ENCODE measurements at regions not wholly inside any gene's neighbourhood (a gene's known extent, or its start where the extent isn't known, plus 50 kb on each side); places are given as distances from the start of the nearest gene placed in this dataset.

GRCh38 chr5:15442193-15442570 lies 57.8 kb upstream of the FBXL7 start:
- TF ChIP-seq, protein P1, sequence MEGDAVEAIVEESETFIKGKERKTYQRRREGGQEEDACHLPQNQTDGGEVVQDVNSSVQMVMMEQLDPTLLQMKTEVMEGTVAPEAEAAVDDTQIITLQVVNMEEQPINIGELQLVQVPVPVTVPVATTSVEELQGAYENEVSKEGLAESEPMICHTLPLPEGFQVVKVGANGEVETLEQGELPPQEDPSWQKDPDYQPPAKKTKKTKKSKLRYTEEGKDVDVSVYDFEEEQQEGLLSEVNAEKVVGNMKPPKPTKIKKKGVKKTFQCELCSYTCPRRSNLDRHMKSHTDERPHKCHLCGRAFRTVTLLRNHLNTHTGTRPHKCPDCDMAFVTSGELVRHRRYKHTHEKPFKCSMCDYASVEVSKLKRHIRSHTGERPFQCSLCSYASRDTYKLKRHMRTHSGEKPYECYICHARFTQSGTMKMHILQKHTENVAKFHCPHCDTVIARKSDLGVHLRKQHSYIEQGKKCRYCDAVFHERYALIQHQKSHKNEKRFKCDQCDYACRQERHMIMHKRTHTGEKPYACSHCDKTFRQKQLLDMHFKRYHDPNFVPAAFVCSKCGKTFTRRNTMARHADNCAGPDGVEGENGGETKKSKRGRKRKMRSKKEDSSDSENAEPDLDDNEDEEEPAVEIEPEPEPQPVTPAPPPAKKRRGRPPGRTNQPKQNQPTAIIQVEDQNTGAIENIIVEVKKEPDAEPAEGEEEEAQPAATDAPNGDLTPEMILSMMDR (IDR thresholded peaks at IDR 0.05), result no peak
- no peak for TF ChIP-seq POLR2A (IDR thresholded peaks at IDR 0.05)
- no peak for TF ChIP-seq POLR2AphosphoS5 (IDR thresholded peaks at IDR 0.05)
